MM.1S (cell line): ENCODE measurements at regions not wholly inside any gene's neighbourhood (a gene's known extent, or its start where the extent isn't known, plus 50 kb on each side); places are given as distances from the start of the nearest gene placed in this dataset.

Experiments
- EZH2 ChIP-seq: fragments of 300-600 bp; sonication (generic); optimal IDR thresholded peaks from 2 replicates; pipeline ENCODE3; 2017; ENCODE audit warnings: low read depth, mild to moderate bottlenecking, antibody characterized with exemption, low read length, mixed read lengths
- EZH2phosphoT487 ChIP-seq: fragments of 300-600 bp; sonication (generic); IDR thresholded peaks from 2 replicates; pipeline ENCODE4 v1.6.1; 2018; ENCODE audit warnings: antibody characterized with exemption, low read length
- TF ChIP-seq, protein P1 (sequence below): fragments of 300-600 bp; sonication (generic); IDR thresholded peaks from 2 replicates; pipeline ENCODE4 v1.5.1; 2016; ENCODE audit warnings: antibody characterized with exemption, low read length, mixed read lengths

DNA sequence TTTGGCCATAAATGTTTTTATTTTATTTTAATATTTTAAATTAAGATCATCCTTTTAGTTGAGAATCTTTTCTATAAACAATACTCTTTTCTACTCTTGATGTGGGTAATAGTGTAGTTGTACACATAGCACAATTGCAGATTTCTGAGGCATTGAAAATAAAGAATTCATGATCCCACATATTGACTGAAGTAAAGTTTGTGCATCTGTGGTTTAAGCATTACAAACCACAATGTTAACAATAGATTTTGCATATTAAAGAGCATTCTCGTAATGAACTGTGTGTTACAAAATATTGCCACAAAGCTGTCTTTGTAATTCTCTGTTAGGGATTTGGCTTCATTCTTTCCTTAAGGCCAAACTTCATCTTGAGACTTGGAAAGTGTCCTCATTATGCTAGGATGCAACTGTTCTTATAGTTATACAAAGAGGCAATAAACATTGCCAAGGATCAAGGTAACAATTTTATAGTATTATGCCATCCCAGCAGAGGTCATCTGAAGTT lies 256.8 kb downstream of the OLFM3 start:
- TF ChIP-seq, protein P1, sequence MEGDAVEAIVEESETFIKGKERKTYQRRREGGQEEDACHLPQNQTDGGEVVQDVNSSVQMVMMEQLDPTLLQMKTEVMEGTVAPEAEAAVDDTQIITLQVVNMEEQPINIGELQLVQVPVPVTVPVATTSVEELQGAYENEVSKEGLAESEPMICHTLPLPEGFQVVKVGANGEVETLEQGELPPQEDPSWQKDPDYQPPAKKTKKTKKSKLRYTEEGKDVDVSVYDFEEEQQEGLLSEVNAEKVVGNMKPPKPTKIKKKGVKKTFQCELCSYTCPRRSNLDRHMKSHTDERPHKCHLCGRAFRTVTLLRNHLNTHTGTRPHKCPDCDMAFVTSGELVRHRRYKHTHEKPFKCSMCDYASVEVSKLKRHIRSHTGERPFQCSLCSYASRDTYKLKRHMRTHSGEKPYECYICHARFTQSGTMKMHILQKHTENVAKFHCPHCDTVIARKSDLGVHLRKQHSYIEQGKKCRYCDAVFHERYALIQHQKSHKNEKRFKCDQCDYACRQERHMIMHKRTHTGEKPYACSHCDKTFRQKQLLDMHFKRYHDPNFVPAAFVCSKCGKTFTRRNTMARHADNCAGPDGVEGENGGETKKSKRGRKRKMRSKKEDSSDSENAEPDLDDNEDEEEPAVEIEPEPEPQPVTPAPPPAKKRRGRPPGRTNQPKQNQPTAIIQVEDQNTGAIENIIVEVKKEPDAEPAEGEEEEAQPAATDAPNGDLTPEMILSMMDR, result no peak
- TF ChIP-seq EZH2, result no peak
- no peak for TF ChIP-seq EZH2phosphoT487
